IMR-90 (cell line): ENCODE measurements at regions not wholly inside any gene's neighbourhood (a gene's known extent, or its start where the extent isn't known, plus 50 kb on each side); places are given as distances from the start of the nearest gene placed in this dataset.

Experiments
- ATAC-seq: fragments of 200-7000 bp; cut with Tn5 transposase; 2 replicates; pipeline ENCODE4 v1.9.1; 2020; ENCODE audit warnings: low read depth, mild to moderate bottlenecking, moderate library complexity
- BruUV-seq: library from RNA; stranded (reverse); fragments of 400-500 nt; replicated peaks from 2 replicates; lab custom pipeline; 2021; lab: Mats Ljungman, UMichigan
- CTCF ChIA-PET: fragments of 300-600 bp; formaldehyde crosslinking; extraction: SDS; loops from one replicate; lab custom pipeline; 2021; ENCODE audit warnings: antibody characterized with exemption; lab: Yijun Ruan, JAX
- POLR2A ChIA-PET: fragments of 300-600 bp; sonication (Branson Sonifier 250); formaldehyde crosslinking; loops from one replicate; lab custom pipeline; 2022; ENCODE audit warnings: antibody characterized with exemption; ENCODE audit not compliant: unreplicated experiment; lab: Charles Lee
- DNase-seq: peaks from one replicate; pipeline ENCODE4 v3.0.0; 2013
- H2AFZ ChIP-seq: replicated peaks from 2 replicates; pipeline ENCODE3; 2013; ENCODE audit warnings: low read length, mild to moderate bottlenecking; ENCODE audit not compliant: poor library complexity
- H2AK5ac ChIP-seq: 2 replicates; pipeline ENCODE4 v1.6.1; 2013; ENCODE audit warnings: low read depth, low read length, inconsistent platforms
- H2AK9ac ChIP-seq: replicated peaks from 2 replicates; pipeline ENCODE3; 2013; ENCODE audit warnings: mild to moderate bottlenecking, low read depth, low read length, moderate library complexity; ENCODE audit not compliant: poor library complexity
- H2BK120ac ChIP-seq: 2 replicates; pipeline ENCODE4 v1.6.1; 2013; ENCODE audit warnings: low read depth, low read length, inconsistent platforms
- H2BK15ac ChIP-seq: 3 replicates; pipeline ENCODE4 v1.6.1; 2013; ENCODE audit warnings: low read depth, low read length, inconsistent platforms
- H2BK20ac ChIP-seq: 2 replicates; pipeline ENCODE4 v1.6.1; 2013; ENCODE audit warnings: low read depth, mild to moderate bottlenecking, inconsistent platforms, low read length, moderate library complexity
- H2BK5ac ChIP-seq: 2 replicates; pipeline ENCODE4 v1.6.1; 2013; ENCODE audit warnings: mild to moderate bottlenecking, low read depth, low read length, inconsistent platforms; ENCODE audit not compliant: poor library complexity, severe bottlenecking
- H3K14ac ChIP-seq: replicated peaks from 2 replicates; pipeline ENCODE4 v1.6.1; 2013; ENCODE audit warnings: low read depth, low read length, inconsistent platforms
- H3K18ac ChIP-seq: 2 replicates; pipeline ENCODE4 v1.6.1; 2013; ENCODE audit warnings: low read depth, low read length, control low read depth
- H3K23ac ChIP-seq: 2 replicates; pipeline ENCODE4 v1.6.1; 2013; ENCODE audit warnings: low read depth, low read length, inconsistent platforms
- H3K27ac ChIP-seq: 2 replicates; pipeline ENCODE4 v1.5.1; 2013; ENCODE audit warnings: mild to moderate bottlenecking, control low read depth, low read length; ENCODE audit not compliant: insufficient read depth
- H3K27me3 ChIP-seq: 2 replicates; pipeline ENCODE4 v1.6.1; 2013; ENCODE audit warnings: low read length; ENCODE audit not compliant: control insufficient read depth, insufficient read depth
- H3K36me3 ChIP-seq: 2 replicates; pipeline ENCODE4 v1.6.1; 2013; ENCODE audit warnings: low read length, mixed read lengths; ENCODE audit not compliant: control insufficient read depth, insufficient read depth
- H3K4ac ChIP-seq: 2 replicates; pipeline ENCODE4 v1.6.1; 2013; ENCODE audit warnings: low read depth, low read length, inconsistent platforms
- H3K4me1 ChIP-seq: 2 replicates; pipeline ENCODE4 v1.6.1; 2013; ENCODE audit warnings: low read length, mixed read lengths; ENCODE audit not compliant: control insufficient read depth, insufficient read depth
- H3K4me2 ChIP-seq: 2 replicates; pipeline ENCODE4 v1.6.1; 2013; ENCODE audit warnings: low read depth, mild to moderate bottlenecking, control low read depth, low read length, moderate library complexity
- H3K4me3 ChIP-seq: 2 replicates; pipeline ENCODE4 v1.5.1; 2013; ENCODE audit warnings: low read depth, mild to moderate bottlenecking, control low read depth, low read length, moderate library complexity; ENCODE audit not compliant: insufficient read depth
- H3K56ac ChIP-seq: 2 replicates; pipeline ENCODE4 v1.6.1; 2013; ENCODE audit warnings: low read length, inconsistent platforms; ENCODE audit not compliant: insufficient read depth; ENCODE audit errors: extremely low read depth
- H3K79me1 ChIP-seq, 2 experiments: 2 replicates each; pipeline ENCODE4 v1.6.1; 2013; ENCODE audit warnings: low read length in 2 of 2, inconsistent platforms in 1 of 2, low read depth in 1 of 2
- H3K9ac ChIP-seq: 2 replicates; pipeline ENCODE4 v1.6.1; 2013; ENCODE audit warnings: low read depth, low read length, control low read depth
- H3K9me1 ChIP-seq: 2 replicates; pipeline ENCODE4 v1.6.1; 2013; ENCODE audit warnings: low read length, inconsistent platforms; ENCODE audit not compliant: insufficient read depth
- H3K9me3 ChIP-seq: 2 replicates; pipeline ENCODE4 v1.6.1; 2013; ENCODE audit warnings: low read length; ENCODE audit not compliant: control insufficient read depth, insufficient read depth
- H4K20me1 ChIP-seq: 2 replicates; pipeline ENCODE4 v1.6.1; 2013; ENCODE audit warnings: low read length, inconsistent platforms; ENCODE audit not compliant: insufficient read depth
- H4K5ac ChIP-seq: 2 replicates; pipeline ENCODE4 v1.6.1; 2013; ENCODE audit warnings: mild to moderate bottlenecking, low read depth, low read length, control low read depth
- H4K8ac ChIP-seq, 2 experiments: 2 replicates each; pipeline ENCODE4 v1.6.1; 2013; ENCODE audit warnings: low read depth in 2 of 2, low read length in 2 of 2, control low read depth in 1 of 2, inconsistent platforms in 1 of 2
- H4K91ac ChIP-seq: 2 replicates; pipeline ENCODE4 v1.6.1; 2013; ENCODE audit warnings: low read depth, low read length, inconsistent platforms; ENCODE audit not compliant: insufficient read depth
- BHLHE40 ChIP-seq: fragments of 150-350 bp; IDR thresholded peaks from 2 replicates; pipeline ENCODE4 v1.6.1; 2016; ENCODE audit warnings: mild to moderate bottlenecking, low read depth, low read length
- CEBPB ChIP-seq: IDR thresholded peaks from 2 replicates; pipeline ENCODE4 v1.6.1; 2012; ENCODE audit warnings: low read depth, low read length, improper control_type of control experiment
- CHD1 ChIP-seq: IDR thresholded peaks from 2 replicates; pipeline ENCODE4 v1.6.1; 2012; ENCODE audit warnings: low read depth, low read length, improper control_type of control experiment
- ELK1 ChIP-seq: fragments of 150-350 bp; IDR thresholded peaks from 2 replicates; pipeline ENCODE4 v1.6.1; 2016; ENCODE audit warnings: low read depth, mild to moderate bottlenecking, low read length, moderate library complexity, borderline replicate concordance
- FOS ChIP-seq: fragments of 150-350 bp; IDR thresholded peaks from 2 replicates; pipeline ENCODE4 v1.6.1; 2016; ENCODE audit warnings: low read depth, low read length
- MAZ ChIP-seq: IDR thresholded peaks from 2 replicates; pipeline ENCODE4 v1.6.1; 2012; ENCODE audit warnings: low read depth, mild to moderate bottlenecking, low read length, improper control_type of control experiment, moderate library complexity, borderline replicate concordance
- NFE2L2 ChIP-seq: fragments of 150-350 bp; IDR thresholded peaks from 2 replicates; pipeline ENCODE4 v1.6.1; 2016; ENCODE audit warnings: low read depth, mild to moderate bottlenecking, low read length
- RAD21 ChIP-seq: IDR thresholded peaks from 2 replicates; pipeline ENCODE4 v1.6.1; 2012; ENCODE audit warnings: low read length, improper control_type of control experiment
- RCOR1 ChIP-seq: IDR thresholded peaks from 2 replicates; pipeline ENCODE4 v1.6.1; 2012; ENCODE audit warnings: mild to moderate bottlenecking, low read length, improper control_type of control experiment; ENCODE audit not compliant: insufficient replicate concordance
- USF2 ChIP-seq: fragments of 150-350 bp; IDR thresholded peaks from 2 replicates; pipeline ENCODE4 v1.6.1; 2017; ENCODE audit warnings: mild to moderate bottlenecking, antibody characterized with exemption, low read length, low read depth
- WGBS, 2 experiments: methylation state at CpG; one replicate each; pipeline versions ENCODE4 v1.1.5 to v1.1.7; 2013; ENCODE audit warnings: missing lambda C conversion rate in 2 of 2; ENCODE audit not compliant: insufficient read length in 1 of 2; ENCODE audit errors: extremely low coverage in 2 of 2; 5-methylcytosine and 5-hydroxymethylcytosine counted together
- dilution Hi-C: fragments of 300-500 bp; cut with HindIII; formaldehyde crosslinking; loops from one replicate; pipeline ENCODE4 v1.14.3; 2018; ENCODE audit warnings: low sequenced_read_pairs; ENCODE audit not compliant: unreplicated experiment
- in situ Hi-C: fragments of 300-500 bp; cut with MboI; formaldehyde crosslinking; loops from 3 replicates; pipeline ENCODE4 v1.14.3; 2019; ENCODE audit warnings: low sequenced_read_pairs, inconsistent platforms, mixed read lengths
- intact Hi-C: fragments of 100-400 bp; cut with micrococcal nuclease; formaldehyde crosslinking; loops from 2 replicates; pipeline ENCODE4 v1.10.0; 2022

- Histone ChIP-seq H3K4me1 (no peaks in the 10 kb centered on the region), H3K9me3 (no peaks in the 10 kb centered on the region), H3K36me3 (no peaks in the 10 kb centered on the region), H3K79me1 (no peaks in the 10 kb centered on the region), H2BK120ac (no peak overlapping the region), H2BK15ac (no peak overlapping the region), H2AK5ac (no peak overlapping the region), H3K4me3 (no peak overlapping the region), H3K4ac (no peak overlapping the region), H4K5ac (no peak overlapping the region), H3K4me2 (no peak overlapping the region), H2AK9ac (no peak overlapping the region), H4K91ac (no peak overlapping the region), H4K8ac (no peak overlapping the region), H3K56ac (no peak overlapping the region), H3K27ac (no peak overlapping the region), H2BK20ac (no peak overlapping the region), H2AFZ (no peak overlapping the region), H3K9me1 (no peaks in the 10 kb centered on the region), H3K23ac (no peak overlapping the region), H3K14ac (no peak overlapping the region), H3K18ac (no peak overlapping the region), H3K27me3 (no peaks in the 10 kb centered on the region), H3K9ac (no peak overlapping the region), H4K20me1 (no peaks in the 10 kb centered on the region), H2BK5ac (no peak overlapping the region)
- BruUV-seq, result no TSS peak
- TF ChIP-seq MAZ, result no peak
- no peak for TF ChIP-seq USF2
- no peak for TF ChIP-seq CHD1
- no peak for TF ChIP-seq BHLHE40
- TF ChIP-seq CEBPB, result no peak
- no peak for TF ChIP-seq RAD21
- no peak for TF ChIP-seq ELK1
- TF ChIP-seq RCOR1, result no peak
- TF ChIP-seq FOS, result no peak
- no peak for TF ChIP-seq NFE2L2
- 40 to 48% methylated on average over 1 to 2 of the region's 3 CpGs for WGBS, 2 experiments
- ATAC-seq (no peak), DNase-seq (peak; percentile 13)
- POLR2A ChIA-PET, result no interaction called here
- dilution Hi-C loops, result no loop called here
- in situ Hi-C loops, result no loop called here
- intact Hi-C loops, result no loop called here
- CTCF ChIA-PET, result no interaction called here
Measured at GRCh38 chr3:105062853-105063252, 303.9 kb upstream of the ALCAM start.
